NT2/D1 (cell line): ENCODE measurements at regions not wholly inside any gene's neighbourhood (a gene's known extent, or its start where the extent isn't known, plus 50 kb on each side); places are given as distances from the start of the nearest gene placed in this dataset.

ENCODE experiments used
- SUZ12 ChIP-seq: IDR thresholded peaks from 2 replicates; pipeline ENCODE4 v1.6.1; 2011; ENCODE audit not compliant: insufficient read length, insufficient read depth; ENCODE audit errors: extremely low read depth
- ZNF274 ChIP-seq: IDR thresholded peaks from 2 replicates; pipeline ENCODE4 v1.6.1; 2011; ENCODE audit warnings: mild to moderate bottlenecking, low read depth, low read length

DNA sequence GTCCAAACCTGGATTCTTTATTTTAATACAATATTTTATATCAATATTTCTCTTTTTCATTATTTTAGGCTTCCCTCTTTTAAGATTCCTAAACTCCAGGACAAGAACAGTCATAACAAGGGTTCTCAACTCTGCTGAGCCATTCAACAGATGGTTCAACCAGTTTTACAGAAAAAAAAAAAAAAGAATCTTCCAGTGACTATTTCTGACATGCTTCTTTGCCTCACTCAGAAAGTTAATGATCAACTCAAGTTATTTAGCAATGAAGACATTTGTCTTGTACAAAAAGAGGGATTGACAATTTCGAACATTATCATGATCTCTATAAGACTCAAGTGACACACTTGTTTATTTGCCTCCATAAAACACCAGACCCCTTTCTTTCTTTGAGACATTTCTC is 282.6 kb upstream of the GRID2 start:
- TF ChIP-seq SUZ12 (no peak), ZNF274 (no peak)
